SU-DHL-6 (cell line): ENCODE measurements at regions not wholly inside any gene's neighbourhood (a gene's known extent, or its start where the extent isn't known, plus 50 kb on each side); places are given as distances from the start of the nearest gene placed in this dataset.

Experiments
- H2AFZ ChIP-seq: fragments of 200-600 bp; sonication (generic); 2 replicates; pipeline ENCODE4 v1.6.1; 2014; ENCODE audit warnings: low read depth, mild to moderate bottlenecking, moderate library complexity, mixed read lengths, antibody characterized with exemption, low read length; ENCODE audit not compliant: severe bottlenecking
- H3F3A ChIP-seq: fragments of 200-600 bp; shearing (Covaris generic); 2 replicates; pipeline ENCODE4 v1.6.0; 2016; ENCODE audit warnings: antibody characterized with exemption, mild to moderate bottlenecking; ENCODE audit not compliant: insufficient read depth
- H3K27ac ChIP-seq: fragments of 200-600 bp; sonication (generic); 2 replicates; pipeline ENCODE4 v1.5.1; 2016; ENCODE audit warnings: low read depth, mild to moderate bottlenecking, low read length, moderate library complexity, mixed read lengths
- H3K27me3 ChIP-seq: fragments of 200-600 bp; sonication (generic), shearing (Covaris generic); 2 replicates; pipeline ENCODE4 v1.6.0; 2014; ENCODE audit warnings: mild to moderate bottlenecking, low read length
- H3K36me3 ChIP-seq: fragments of 200-600 bp; sonication (generic); 2 replicates; pipeline ENCODE4 v1.6.1; 2014; ENCODE audit warnings: mild to moderate bottlenecking, low read length, mixed read lengths
- H3K4me2 ChIP-seq: fragments of 300-600, 200-600 bp; shearing (Covaris generic), sonication (generic); 2 replicates; pipeline ENCODE4 v1.6.0; 2014; ENCODE audit warnings: low read length, low read depth, mild to moderate bottlenecking; ENCODE audit not compliant: poor library complexity, severe bottlenecking
- H3K4me3 ChIP-seq: fragments of 200-600 bp; sonication (generic); 2 replicates; pipeline ENCODE4 v1.5.1; 2014; ENCODE audit warnings: antibody characterized with exemption, low read length, mild to moderate bottlenecking, mixed read lengths; ENCODE audit not compliant: insufficient read depth, poor library complexity, severe bottlenecking
- H3K79me2 ChIP-seq: fragments of 200-600 bp; sonication (generic); 2 replicates; pipeline ENCODE4 v1.6.1; 2014; ENCODE audit warnings: mild to moderate bottlenecking, low read length, moderate library complexity; ENCODE audit not compliant: insufficient read depth
- H3K9ac ChIP-seq: fragments of 200-600 bp; sonication (generic); 2 replicates; pipeline ENCODE4 v1.7.0; 2014; ENCODE audit warnings: mild to moderate bottlenecking, low read length
- H3K9me2 ChIP-seq: fragments of 200-600 bp; sonication (generic); replicated peaks from 2 replicates; pipeline ENCODE4 v1.6.1; 2014; ENCODE audit warnings: low read length; ENCODE audit not compliant: insufficient read depth
- H3K9me3 ChIP-seq: fragments of 200-600 bp; sonication (generic); 2 replicates; pipeline ENCODE4 v1.6.1; 2014; ENCODE audit warnings: low read length, mixed read lengths; ENCODE audit not compliant: insufficient read depth
- H4K20me1 ChIP-seq: fragments of 200-600 bp; sonication (generic); 2 replicates; pipeline ENCODE4 v1.6.1; 2014; ENCODE audit warnings: low read depth, mild to moderate bottlenecking, antibody characterized with exemption, low read length, moderate library complexity, mixed read lengths
- EZH2phosphoT487 ChIP-seq: fragments of 200-600 bp; sonication (generic), shearing (Covaris generic); conservative IDR thresholded peaks from 2 replicates; pipeline ENCODE4 v1.6.1; 2018; ENCODE audit warnings: mild to moderate bottlenecking, antibody characterized with exemption, low read length, moderate library complexity, mixed read lengths
- TF ChIP-seq, protein P1 (sequence below): fragments of 200-600 bp; sonication (generic); IDR thresholded peaks from one replicate; pipeline ENCODE4 v1.5.1; 2017; ENCODE audit warnings: antibody characterized with exemption, mild to moderate bottlenecking, low read length, moderate library complexity; ENCODE audit not compliant: insufficient read depth, poor library complexity, severe bottlenecking

DNA sequence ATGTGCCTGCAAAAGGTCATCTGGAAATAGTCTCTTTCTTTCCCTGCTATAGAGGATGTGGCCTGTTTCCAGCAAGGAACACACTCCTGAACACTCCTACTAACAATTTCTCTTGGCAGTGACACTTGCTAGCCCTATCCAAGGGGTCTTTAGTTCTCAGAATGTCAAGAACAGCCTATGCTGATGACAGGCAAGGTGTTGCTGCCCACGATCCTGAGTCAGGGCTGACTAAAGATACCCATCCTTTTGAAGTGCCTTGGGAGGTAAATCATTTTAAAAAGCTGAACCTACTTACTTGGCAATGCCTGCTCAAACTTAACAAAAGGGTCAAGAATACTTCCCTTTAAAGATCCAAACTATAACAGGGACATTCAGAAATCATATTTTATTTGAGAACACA lies 1146.4 kb downstream of the VRK1 start:
- Histone ChIP-seq H3K9ac (no peak overlapping the region), H3K79me2 (no peaks in the 10 kb centered on the region), H3K4me3 (no peak overlapping the region), H2AFZ (no peak overlapping the region), H3K36me3 (no peaks in the 10 kb centered on the region), H3K9me3 (no peaks in the 10 kb centered on the region), H3K4me2 (no peak overlapping the region), H3K27me3 (no peaks in the 10 kb centered on the region), H3K9me2 (no peaks in the 10 kb centered on the region), H3K27ac (no peak overlapping the region), H3F3A (no peaks in the 10 kb centered on the region), H4K20me1 (no peaks in the 10 kb centered on the region)
- TF ChIP-seq, protein P1, sequence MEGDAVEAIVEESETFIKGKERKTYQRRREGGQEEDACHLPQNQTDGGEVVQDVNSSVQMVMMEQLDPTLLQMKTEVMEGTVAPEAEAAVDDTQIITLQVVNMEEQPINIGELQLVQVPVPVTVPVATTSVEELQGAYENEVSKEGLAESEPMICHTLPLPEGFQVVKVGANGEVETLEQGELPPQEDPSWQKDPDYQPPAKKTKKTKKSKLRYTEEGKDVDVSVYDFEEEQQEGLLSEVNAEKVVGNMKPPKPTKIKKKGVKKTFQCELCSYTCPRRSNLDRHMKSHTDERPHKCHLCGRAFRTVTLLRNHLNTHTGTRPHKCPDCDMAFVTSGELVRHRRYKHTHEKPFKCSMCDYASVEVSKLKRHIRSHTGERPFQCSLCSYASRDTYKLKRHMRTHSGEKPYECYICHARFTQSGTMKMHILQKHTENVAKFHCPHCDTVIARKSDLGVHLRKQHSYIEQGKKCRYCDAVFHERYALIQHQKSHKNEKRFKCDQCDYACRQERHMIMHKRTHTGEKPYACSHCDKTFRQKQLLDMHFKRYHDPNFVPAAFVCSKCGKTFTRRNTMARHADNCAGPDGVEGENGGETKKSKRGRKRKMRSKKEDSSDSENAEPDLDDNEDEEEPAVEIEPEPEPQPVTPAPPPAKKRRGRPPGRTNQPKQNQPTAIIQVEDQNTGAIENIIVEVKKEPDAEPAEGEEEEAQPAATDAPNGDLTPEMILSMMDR: no peak
- TF ChIP-seq EZH2phosphoT487: no peak

DNA sequence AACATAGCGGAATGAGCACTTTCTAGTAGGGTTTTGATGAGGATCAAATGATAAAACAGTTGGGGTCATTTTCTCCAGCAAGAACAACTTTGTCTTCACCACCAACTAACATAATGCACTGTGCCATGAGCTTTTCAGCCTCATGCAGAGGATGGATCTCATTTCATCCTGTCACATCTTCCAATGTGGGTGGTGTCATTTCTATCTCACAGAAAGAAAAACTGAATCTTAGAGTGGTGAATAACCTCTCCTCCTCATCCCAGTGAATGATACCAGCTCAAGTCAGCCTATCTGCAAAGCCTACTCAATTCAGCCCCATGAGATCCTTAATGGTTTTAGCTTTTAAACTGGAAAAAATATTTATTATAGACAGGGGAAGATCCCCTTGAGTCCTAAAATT lies 1147.2 kb downstream of the VRK1 start:
- no peak for TF ChIP-seq EZH2phosphoT487
- TF ChIP-seq, protein P1: no peak
- Histone ChIP-seq H3K36me3 (no peaks in the 10 kb centered on the region), H2AFZ (no peak overlapping the region), H3K79me2 (no peaks in the 10 kb centered on the region), H3K27ac (no peak overlapping the region), H3K27me3 (no peaks in the 10 kb centered on the region), H3K9me2 (no peaks in the 10 kb centered on the region), H3K4me3 (no peak overlapping the region), H3F3A (no peaks in the 10 kb centered on the region), H3K4me2 (no peak overlapping the region), H4K20me1 (no peaks in the 10 kb centered on the region), H3K9me3 (no peaks in the 10 kb centered on the region), H3K9ac (no peak overlapping the region)

DNA sequence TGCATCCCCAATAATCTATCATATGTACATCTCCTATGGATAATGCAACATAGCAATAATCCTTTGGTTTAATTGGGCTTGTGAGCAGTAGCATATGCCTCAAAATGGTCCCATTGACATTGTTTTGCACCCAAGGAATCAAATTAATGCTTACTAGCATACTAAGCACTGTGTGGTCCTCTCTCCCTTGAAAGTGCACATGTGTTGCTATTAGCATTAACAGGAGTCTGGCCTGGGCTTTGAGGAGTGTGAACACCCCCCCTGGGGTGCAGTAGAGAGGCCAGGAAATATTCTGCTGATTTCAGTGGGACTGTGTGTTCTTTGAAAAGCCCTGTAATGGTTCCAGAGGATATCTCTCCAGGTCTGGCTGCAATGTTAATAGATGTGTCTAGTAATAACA lies 1148.4 kb downstream of the VRK1 start:
- no peak overlapping the region for H3K27ac ChIP-seq
- no peaks in the 10 kb centered on the region for H3K9me3 ChIP-seq
- no peaks in the 10 kb centered on the region for H4K20me1 ChIP-seq
- no peak overlapping the region for H3K9ac ChIP-seq
- no peaks in the 10 kb centered on the region for H3K9me2 ChIP-seq
- H3F3A ChIP-seq: no peaks in the 10 kb centered on the region
- no peaks in the 10 kb centered on the region for H3K79me2 ChIP-seq
- no peaks in the 10 kb centered on the region for H3K27me3 ChIP-seq
- H2AFZ ChIP-seq: no peak overlapping the region
- no peak overlapping the region for H3K4me3 ChIP-seq
- no peak for TF ChIP-seq EZH2phosphoT487
- TF ChIP-seq, protein P1: no peak
- H3K36me3 ChIP-seq: no peaks in the 10 kb centered on the region
- no peak overlapping the region for H3K4me2 ChIP-seq

DNA sequence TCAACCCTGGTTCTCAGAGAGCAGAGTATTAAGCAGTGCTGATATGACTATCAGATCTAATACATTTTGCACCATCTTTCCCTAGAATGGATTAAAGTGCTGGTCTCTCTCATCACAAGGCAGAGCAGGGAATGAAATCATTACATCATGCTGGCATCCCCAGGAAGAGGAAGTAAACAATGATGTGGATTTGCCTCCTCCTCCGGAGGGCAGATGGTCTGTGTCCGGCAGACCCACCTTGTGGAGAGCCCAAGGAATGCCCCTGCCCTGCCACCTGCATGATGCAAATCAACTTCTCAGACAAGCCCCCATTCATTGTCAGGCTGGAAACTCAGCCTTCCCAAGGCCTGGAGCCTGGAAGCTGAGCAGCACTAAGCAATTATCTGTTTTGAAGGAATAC lies 1149.1 kb downstream of the VRK1 start:
- TF ChIP-seq, protein P1: no peak
- no peak for TF ChIP-seq EZH2phosphoT487
- no peaks in the 10 kb centered on the region for H4K20me1 ChIP-seq
- no peak overlapping the region for H3K4me3 ChIP-seq
- H3K9me3 ChIP-seq: no peaks in the 10 kb centered on the region
- no peak overlapping the region for H2AFZ ChIP-seq
- H3K79me2 ChIP-seq: no peaks in the 10 kb centered on the region
- H3K36me3 ChIP-seq: no peaks in the 10 kb centered on the region
- H3K27me3 ChIP-seq: no peaks in the 10 kb centered on the region
- no peak overlapping the region for H3K4me2 ChIP-seq
- no peak overlapping the region for H3K9ac ChIP-seq
- H3K9me2 ChIP-seq: no peaks in the 10 kb centered on the region
- H3F3A ChIP-seq: no peaks in the 10 kb centered on the region
- H3K27ac ChIP-seq: no peak overlapping the region
